ENCODE measurements at regions not wholly inside any gene's neighbourhood (a gene's known extent, or its start where the extent isn't known, plus 50 kb on each side); places are given as distances from the start of the nearest gene placed in this dataset.

- TF ChIP-seq RBBP5 (IDR thresholded peaks at IDR 0.05; ENCODE audit: borderline replicate concordance, low read depth, low read length) (no peak), CTCF (IDR thresholded peaks at IDR 0.05; ENCODE audit: control extremely low read depth in 1 of 3, insufficient read depth in 1 of 3, low read depth in 1 of 3, low read length in 3 of 3) (no peak), YY1 (IDR thresholded peaks at IDR 0.05; ENCODE audit: low read depth, low read length) (no peak), BRCA1 (IDR thresholded peaks at IDR 0.05; ENCODE audit: low read depth, low read length) (no peak)
Observed at GRCh38 chr5:27276119-27276518, 237.7 kb upstream of the CDH9 start.

Data from H1 (cell line).